Liver (tissue), 8 donors: ENCODE measurements at regions not wholly inside any gene's neighbourhood (a gene's known extent, or its start where the extent isn't known, plus 50 kb on each side); places are given as distances from the start of the nearest gene placed in this dataset.

ENCODE experiments used
- DNase-seq: peaks from one replicate; pipeline ENCODE4 v3.0.0-alpha.2; 2017; ENCODE audit warnings: low spot score
- H3K27ac ChIP-seq, 2 donors: one replicate each; pipeline ENCODE4 v1.7.0; 2013; ENCODE audit warnings: inconsistent platforms in 2 of 2, low read length in 2 of 2, control low read depth in 1 of 2, low read depth in 1 of 2, mild to moderate bottlenecking in 1 of 2
- H3K27me3 ChIP-seq, 4 donors: one replicate each; pipeline versions ENCODE4 v1.6.1 to v1.7.0; 2013; ENCODE audit warnings: low read length in 3 of 4, inconsistent platforms in 1 of 4, mild to moderate bottlenecking in 1 of 4, moderate library complexity in 1 of 4; ENCODE audit not compliant: control insufficient read depth in 4 of 4, insufficient read depth in 4 of 4
- H3K36me3 ChIP-seq, 4 donors: one replicate each; pipeline versions ENCODE4 v1.6.1 to v1.7.0; 2013; ENCODE audit warnings: low read length in 3 of 4, mild to moderate bottlenecking in 3 of 4, low read depth in 1 of 4, moderate library complexity in 1 of 4; ENCODE audit not compliant: control insufficient read depth in 4 of 4, insufficient read depth in 3 of 4
- H3K4me1 ChIP-seq, 4 donors: one replicate each; pipeline versions ENCODE4 v1.6.1 to v1.7.0; 2013; ENCODE audit warnings: low read length in 3 of 4, mild to moderate bottlenecking in 3 of 4, moderate library complexity in 1 of 4; ENCODE audit not compliant: control insufficient read depth in 4 of 4, insufficient read depth in 4 of 4
- H3K4me3 ChIP-seq, 3 donors: one replicate each; pipeline versions ENCODE4 v1.6.1 to v1.7.0; 2013; ENCODE audit warnings: low read length in 3 of 3, control low read depth in 1 of 3, low read depth in 1 of 3, mild to moderate bottlenecking in 1 of 3
- H3K9ac ChIP-seq, 2 donors: one replicate each; pipeline ENCODE4 v1.7.0; 2013; ENCODE audit warnings: low read length in 2 of 2, mild to moderate bottlenecking in 2 of 2, moderate library complexity in 2 of 2, control low read depth in 1 of 2, low read depth in 1 of 2
- H3K9me3 ChIP-seq, 4 donors: one replicate each; pipeline versions ENCODE4 v1.6.1 to v1.7.0; 2013; ENCODE audit warnings: low read length in 3 of 4; ENCODE audit not compliant: control insufficient read depth in 4 of 4
- ATF3 ChIP-seq: IDR thresholded peaks from 2 replicates; pipeline ENCODE4 v1.6.1; 2016; ENCODE audit warnings: antibody characterized with exemption
- CTCF ChIP-seq: fragments of 150-350 bp; IDR thresholded peaks from 2 replicates; pipeline ENCODE4 v1.5.1; 2017; ENCODE audit warnings: improper control_type of control experiment, low read depth, low read length; ENCODE audit not compliant: missing input control
- EGR1 ChIP-seq, 2 donors: IDR thresholded peaks; 2 replicates each; pipeline ENCODE4 v1.6.1; 2016 to 2018; ENCODE audit warnings: antibody characterized with exemption in 2 of 2, low read depth in 2 of 2
- FOXA1 ChIP-seq: IDR thresholded peaks from 2 replicates; pipeline ENCODE4 v1.6.1; 2016; ENCODE audit warnings: antibody characterized with exemption
- GABPA ChIP-seq, 2 donors: IDR thresholded peaks in 1 of 2; conservative IDR thresholded peaks in 1 of 2; 2 replicates each; pipeline ENCODE4 v1.6.1; 2016; ENCODE audit warnings: antibody characterized with exemption in 2 of 2, mild to moderate bottlenecking in 1 of 2, moderate library complexity in 1 of 2
- HNF4A ChIP-seq, 2 donors: conservative IDR thresholded peaks; 2 replicates each; pipeline ENCODE4 v1.6.1; 2016; ENCODE audit warnings: antibody characterized with exemption in 2 of 2, mild to moderate bottlenecking in 2 of 2
- JUND ChIP-seq, 2 donors: IDR thresholded peaks; 2 replicates each; pipeline ENCODE4 v1.6.1; 2016; ENCODE audit warnings: antibody characterized with exemption in 2 of 2
- MAX ChIP-seq: IDR thresholded peaks from 2 replicates; pipeline ENCODE4 v1.6.1; 2016; ENCODE audit warnings: antibody characterized with exemption
- NR2F2 ChIP-seq: IDR thresholded peaks from 2 replicates; pipeline ENCODE4 v1.6.1; 2016; ENCODE audit warnings: antibody characterized with exemption
- RAD21 ChIP-seq, 2 donors: IDR thresholded peaks; 2 replicates each; pipeline ENCODE4 v1.6.1; 2016; ENCODE audit warnings: antibody characterized with exemption in 2 of 2, mild to moderate bottlenecking in 2 of 2
- SP1 ChIP-seq: IDR thresholded peaks from 2 replicates; pipeline ENCODE4 v1.6.1; 2018; ENCODE audit warnings: antibody characterized with exemption, mild to moderate bottlenecking
- TAF1 ChIP-seq: conservative IDR thresholded peaks from 2 replicates; pipeline ENCODE4 v1.6.1; 2016; ENCODE audit warnings: antibody characterized with exemption, mild to moderate bottlenecking
- YY1 ChIP-seq: IDR thresholded peaks from 2 replicates; pipeline ENCODE4 v1.6.1; 2016; ENCODE audit warnings: antibody characterized with exemption, mild to moderate bottlenecking
- ZBTB33 ChIP-seq: IDR thresholded peaks from 2 replicates; pipeline ENCODE4 v1.6.1; 2016; ENCODE audit warnings: antibody characterized with exemption
- WGBS: extraction: QIAGEN DNeasy Blood & Tissue Kit; methylation state at CpG from one replicate; pipeline ENCODE4 v1.1.7; 2013; 5-methylcytosine and 5-hydroxymethylcytosine counted together
- TF ChIP-seq, protein P1 (sequence below): IDR thresholded peaks from 2 replicates; pipeline ENCODE4 v1.6.1; 2016; ENCODE audit warnings: antibody characterized with exemption, mild to moderate bottlenecking
- donor health status: healthy.
- donor health status: healthy.
- donor health status: healthy.
- donor health status: healthy.
- donor health status: healthy.

DNA sequence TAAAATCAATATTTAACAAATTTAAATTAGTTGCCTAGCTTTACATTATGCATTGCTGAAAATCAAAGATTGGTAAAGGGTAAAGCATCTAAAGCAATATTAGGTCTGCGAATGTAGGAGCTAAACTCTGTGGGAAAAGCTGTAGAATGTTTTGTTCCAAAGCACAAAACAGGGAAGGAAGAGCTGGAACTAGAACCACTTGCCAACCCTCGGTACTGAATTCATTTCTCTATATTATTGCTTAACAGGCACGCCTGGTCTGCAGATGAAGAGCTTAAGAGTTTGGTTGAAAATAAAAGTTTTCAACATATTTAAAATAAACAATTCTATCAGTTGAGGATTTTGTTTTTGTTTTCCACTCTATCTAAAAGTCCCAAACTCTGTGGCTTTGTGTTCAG, 1252.8 kb upstream of the SEL1L start:
- no peak overlapping the region for H3K4me3 ChIP-seq
- no peak overlapping the region for H3K27ac ChIP-seq
- TF ChIP-seq TAF1: no peak
- no peak for TF ChIP-seq SP1
- no peak for TF ChIP-seq CTCF
- TF ChIP-seq EGR1 (IDR thresholded peaks at IDR 0.05; ENCODE audit: low read depth in 2 of 2): no peak
- no peak for TF ChIP-seq FOXA1
- no peak for TF ChIP-seq NR2F2
- TF ChIP-seq ZBTB33: no peak
- no peak for TF ChIP-seq ATF3
- no peak for TF ChIP-seq HNF4A (conservative IDR thresholded peaks at IDR 0.05)
- no peak for TF ChIP-seq GABPA (IDR thresholded peaks at IDR 0.05 in 1 of 2, conservative IDR thresholded peaks at IDR 0.05 in 1 of 2)
- TF ChIP-seq RAD21 (IDR thresholded peaks at IDR 0.05): no peak
- TF ChIP-seq, protein P1, sequence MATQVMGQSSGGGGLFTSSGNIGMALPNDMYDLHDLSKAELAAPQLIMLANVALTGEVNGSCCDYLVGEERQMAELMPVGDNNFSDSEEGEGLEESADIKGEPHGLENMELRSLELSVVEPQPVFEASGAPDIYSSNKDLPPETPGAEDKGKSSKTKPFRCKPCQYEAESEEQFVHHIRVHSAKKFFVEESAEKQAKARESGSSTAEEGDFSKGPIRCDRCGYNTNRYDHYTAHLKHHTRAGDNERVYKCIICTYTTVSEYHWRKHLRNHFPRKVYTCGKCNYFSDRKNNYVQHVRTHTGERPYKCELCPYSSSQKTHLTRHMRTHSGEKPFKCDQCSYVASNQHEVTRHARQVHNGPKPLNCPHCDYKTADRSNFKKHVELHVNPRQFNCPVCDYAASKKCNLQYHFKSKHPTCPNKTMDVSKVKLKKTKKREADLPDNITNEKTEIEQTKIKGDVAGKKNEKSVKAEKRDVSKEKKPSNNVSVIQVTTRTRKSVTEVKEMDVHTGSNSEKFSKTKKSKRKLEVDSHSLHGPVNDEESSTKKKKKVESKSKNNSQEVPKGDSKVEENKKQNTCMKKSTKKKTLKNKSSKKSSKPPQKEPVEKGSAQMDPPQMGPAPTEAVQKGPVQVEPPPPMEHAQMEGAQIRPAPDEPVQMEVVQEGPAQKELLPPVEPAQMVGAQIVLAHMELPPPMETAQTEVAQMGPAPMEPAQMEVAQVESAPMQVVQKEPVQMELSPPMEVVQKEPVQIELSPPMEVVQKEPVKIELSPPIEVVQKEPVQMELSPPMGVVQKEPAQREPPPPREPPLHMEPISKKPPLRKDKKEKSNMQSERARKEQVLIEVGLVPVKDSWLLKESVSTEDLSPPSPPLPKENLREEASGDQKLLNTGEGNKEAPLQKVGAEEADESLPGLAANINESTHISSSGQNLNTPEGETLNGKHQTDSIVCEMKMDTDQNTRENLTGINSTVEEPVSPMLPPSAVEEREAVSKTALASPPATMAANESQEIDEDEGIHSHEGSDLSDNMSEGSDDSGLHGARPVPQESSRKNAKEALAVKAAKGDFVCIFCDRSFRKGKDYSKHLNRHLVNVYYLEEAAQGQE: no peak
- no peaks in the 10 kb centered on the region for H3K9me3 ChIP-seq
- H3K27me3 ChIP-seq: no peaks in the 10 kb centered on the region
- no peaks in the 10 kb centered on the region for H3K36me3 ChIP-seq
- 60% methylated on average over 3 of the region's 3 CpGs for WGBS
- no peak for DNase-seq
- no peaks in the 10 kb centered on the region for H3K4me1 ChIP-seq
- H3K9ac ChIP-seq: no peak overlapping the region

DNA sequence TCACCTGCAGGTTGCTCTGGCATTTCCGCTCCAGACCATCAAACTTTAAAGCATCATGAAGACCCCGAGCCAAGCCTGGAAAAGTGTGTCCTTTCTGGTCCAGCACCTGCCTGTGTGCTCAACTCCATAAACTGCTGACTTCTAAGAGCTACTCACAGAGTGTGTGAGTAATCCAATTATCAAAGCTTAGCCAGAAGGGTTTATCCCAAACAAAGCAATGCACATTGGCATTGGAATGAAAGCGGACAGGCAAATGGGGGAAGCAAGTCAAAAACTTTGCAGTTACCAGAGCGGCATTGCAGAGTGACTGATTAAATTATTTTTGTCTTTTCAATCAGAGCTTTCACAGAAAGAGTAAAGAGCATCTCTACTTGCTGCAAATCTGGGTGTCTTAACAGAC, 1262.4 kb upstream of the SEL1L start:
- TF ChIP-seq EGR1 (IDR thresholded peaks at IDR 0.05; ENCODE audit: low read depth in 2 of 2) (no peak), YY1 (no peak), RAD21 (IDR thresholded peaks at IDR 0.05) (no peak), FOXA1 (no peak), CTCF (no peak), ATF3 (no peak), MAX (no peak), TAF1 (no peak), JUND (IDR thresholded peaks at IDR 0.05) (no peak)
- Histone ChIP-seq H3K9ac (no peak overlapping the region), H3K9me3 (no peaks in the 10 kb centered on the region), H3K27me3 (peaks cover 0 to under 1% (median 0%) of the 10 kb centered on the region in 4 donors), H3K36me3 (no peaks in the 10 kb centered on the region), H3K4me3 (no peak overlapping the region), H3K4me1 (no peaks in the 10 kb centered on the region), H3K27ac (no peak overlapping the region)
- no peak for DNase-seq
- WGBS: 70% methylated on average over 4 of the region's 4 CpGs
